ENCODE measurements at regions not wholly inside any gene's neighbourhood (a gene's known extent, or its start where the extent isn't known, plus 50 kb on each side); places are given as distances from the start of the nearest gene placed in this dataset.

DNA sequence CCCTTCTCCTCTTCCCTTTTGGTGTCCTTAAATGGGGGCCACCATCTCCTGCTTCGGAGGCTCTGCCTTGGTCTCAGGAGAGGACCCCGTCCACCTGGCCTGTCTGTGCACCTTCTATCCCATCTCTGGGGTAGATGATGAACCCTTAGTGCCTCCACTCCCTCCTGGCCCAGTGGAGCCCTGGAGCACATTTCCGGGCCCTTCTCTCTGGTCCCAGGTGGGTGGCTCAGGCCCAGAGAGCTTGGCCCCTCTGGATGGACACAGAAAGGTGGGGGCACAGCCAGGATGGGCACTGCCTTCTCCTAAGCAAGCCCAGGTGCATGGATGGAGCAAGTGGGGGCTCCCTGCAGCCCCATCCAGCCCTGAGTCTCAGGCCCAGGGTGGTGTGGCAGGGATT lies 121.4 kb upstream of the RET start:
- Histone ChIP-seq H3K4me1 (ENCODE audit: insufficient read depth) (peaks cover 4% of the 10 kb centered on the region; the same call in 1 of the 2 replicates), H3K9me2 (ENCODE audit: insufficient read depth) (no peaks in the 10 kb centered on the region), H3K79me2 (replicated peaks; ENCODE audit: insufficient read depth) (no peaks in the 10 kb centered on the region), H3K4me2 (no peak overlapping the region), H4K20me1 (replicated peaks; ENCODE audit: insufficient read depth) (no peaks in the 10 kb centered on the region), H3K27ac (ENCODE audit: low read depth) (no peak overlapping the region), H3K36me3 (ENCODE audit: insufficient read depth) (no peaks in the 10 kb centered on the region), H3F3A (replicated peaks; ENCODE audit: low read depth) (no peaks in the 10 kb centered on the region; the same call in 1 of the 2 replicates), H2AFZ (no peak overlapping the region), H3K27me3 (ENCODE audit: insufficient read depth) (peaks cover 8% of the 10 kb centered on the region), H3K4me3 (no peak overlapping the region)
- TF ChIP-seq EZH2 (IDR thresholded peaks at IDR 0.05; ENCODE audit: low read depth, unreplicated experiment) (no peak), CREB1 (CRISPR knock-in tag; IDR thresholded peaks at IDR 0.05; ENCODE audit: low read depth) (no peak), EZH2phosphoT487 (IDR thresholded peaks at IDR 0.05; ENCODE audit: unreplicated experiment) (no peak), STAT1 (IDR thresholded peaks at IDR 0.05; ENCODE audit: unreplicated experiment) (no peak), CTCF (conservative IDR thresholded peaks at IDR 0.05; ENCODE audit: low read depth in 2 of 2) (no peak), ZNF331 (CRISPR knock-in tag; IDR thresholded peaks at IDR 0.05; ENCODE audit: low read depth) (no peak), JUNB (IDR thresholded peaks at IDR 0.05; ENCODE audit: unreplicated experiment) (no peak), ETS1 (IDR thresholded peaks at IDR 0.05) (no peak), POLR2AphosphoS5 (IDR thresholded peaks at IDR 0.05; ENCODE audit: low read depth) (no peak), NANOG (IDR thresholded peaks at IDR 0.05; ENCODE audit: borderline replicate concordance) (no peak), REST (IDR thresholded peaks at IDR 0.05; ENCODE audit: unreplicated experiment) (no peak), ZNF114 (CRISPR knock-in tag; IDR thresholded peaks at IDR 0.05) (no peak)
- TF ChIP-seq, protein P1, sequence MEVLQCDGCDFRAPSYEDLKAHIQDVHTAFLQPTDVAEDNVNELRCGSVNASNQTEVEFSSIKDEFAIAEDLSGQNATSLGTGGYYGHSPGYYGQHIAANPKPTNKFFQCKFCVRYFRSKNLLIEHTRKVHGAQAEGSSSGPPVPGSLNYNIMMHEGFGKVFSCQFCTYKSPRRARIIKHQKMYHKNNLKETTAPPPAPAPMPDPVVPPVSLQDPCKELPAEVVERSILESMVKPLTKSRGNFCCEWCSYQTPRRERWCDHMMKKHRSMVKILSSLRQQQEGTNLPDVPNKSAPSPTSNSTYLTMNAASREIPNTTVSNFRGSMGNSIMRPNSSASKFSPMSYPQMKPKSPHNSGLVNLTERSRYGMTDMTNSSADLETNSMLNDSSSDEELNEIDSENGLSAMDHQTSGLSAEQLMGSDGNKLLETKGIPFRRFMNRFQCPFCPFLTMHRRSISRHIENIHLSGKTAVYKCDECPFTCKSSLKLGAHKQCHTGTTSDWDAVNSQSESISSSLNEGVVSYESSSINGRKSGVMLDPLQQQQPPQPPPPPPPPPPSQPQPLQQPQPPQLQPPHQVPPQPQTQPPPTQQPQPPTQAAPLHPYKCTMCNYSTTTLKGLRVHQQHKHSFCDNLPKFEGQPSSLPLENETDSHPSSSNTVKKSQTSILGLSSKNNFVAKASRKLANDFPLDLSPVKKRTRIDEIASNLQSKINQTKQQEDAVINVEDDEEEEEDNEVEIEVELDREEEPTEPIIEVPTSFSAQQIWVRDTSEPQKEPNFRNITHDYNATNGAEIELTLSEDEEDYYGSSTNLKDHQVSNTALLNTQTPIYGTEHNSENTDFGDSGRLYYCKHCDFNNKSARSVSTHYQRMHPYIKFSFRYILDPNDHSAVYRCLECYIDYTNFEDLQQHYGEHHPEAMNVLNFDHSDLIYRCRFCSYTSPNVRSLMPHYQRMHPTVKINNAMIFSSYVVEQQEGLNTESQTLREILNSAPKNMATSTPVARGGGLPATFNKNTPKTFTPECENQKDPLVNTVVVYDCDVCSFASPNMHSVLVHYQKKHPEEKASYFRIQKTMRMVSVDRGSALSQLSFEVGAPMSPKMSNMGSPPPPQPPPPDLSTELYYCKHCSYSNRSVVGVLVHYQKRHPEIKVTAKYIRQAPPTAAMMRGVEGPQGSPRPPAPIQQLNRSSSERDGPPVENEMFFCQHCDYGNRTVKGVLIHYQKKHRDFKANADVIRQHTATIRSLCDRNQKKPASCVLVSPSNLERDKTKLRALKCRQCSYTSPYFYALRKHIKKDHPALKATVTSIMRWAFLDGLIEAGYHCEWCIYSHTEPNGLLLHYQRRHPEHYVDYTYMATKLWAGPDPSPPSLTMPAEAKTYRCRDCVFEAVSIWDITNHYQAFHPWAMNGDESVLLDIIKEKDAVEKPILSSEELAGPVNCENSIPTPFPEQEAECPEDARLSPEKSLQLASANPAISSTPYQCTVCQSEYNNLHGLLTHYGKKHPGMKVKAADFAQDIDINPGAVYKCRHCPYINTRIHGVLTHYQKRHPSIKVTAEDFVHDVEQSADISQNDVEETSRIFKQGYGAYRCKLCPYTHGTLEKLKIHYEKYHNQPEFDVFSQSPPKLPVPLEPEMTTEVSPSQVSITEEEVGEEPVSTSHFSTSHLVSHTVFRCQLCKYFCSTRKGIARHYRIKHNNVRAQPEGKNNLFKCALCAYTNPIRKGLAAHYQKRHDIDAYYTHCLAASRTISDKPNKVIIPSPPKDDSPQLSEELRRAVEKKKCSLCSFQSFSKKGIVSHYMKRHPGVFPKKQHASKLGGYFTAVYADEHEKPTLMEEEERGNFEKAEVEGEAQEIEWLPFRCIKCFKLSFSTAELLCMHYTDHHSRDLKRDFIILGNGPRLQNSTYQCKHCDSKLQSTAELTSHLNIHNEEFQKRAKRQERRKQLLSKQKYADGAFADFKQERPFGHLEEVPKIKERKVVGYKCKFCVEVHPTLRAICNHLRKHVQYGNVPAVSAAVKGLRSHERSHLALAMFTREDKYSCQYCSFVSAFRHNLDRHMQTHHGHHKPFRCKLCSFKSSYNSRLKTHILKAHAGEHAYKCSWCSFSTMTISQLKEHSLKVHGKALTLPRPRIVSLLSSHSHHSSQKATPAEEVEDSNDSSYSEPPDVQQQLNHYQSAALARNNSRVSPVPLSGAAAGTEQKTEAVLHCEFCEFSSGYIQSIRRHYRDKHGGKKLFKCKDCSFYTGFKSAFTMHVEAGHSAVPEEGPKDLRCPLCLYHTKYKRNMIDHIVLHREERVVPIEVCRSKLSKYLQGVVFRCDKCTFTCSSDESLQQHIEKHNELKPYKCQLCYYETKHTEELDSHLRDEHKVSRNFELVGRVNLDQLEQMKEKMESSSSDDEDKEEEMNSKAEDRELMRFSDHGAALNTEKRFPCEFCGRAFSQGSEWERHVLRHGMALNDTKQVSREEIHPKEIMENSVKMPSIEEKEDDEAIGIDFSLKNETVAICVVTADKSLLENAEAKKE (CRISPR knock-in tag; IDR thresholded peaks at IDR 0.05): no peak
- no peak for ATAC-seq
- DNase-seq (ENCODE audit: low spot score): no peak
- H3K4me1 Mint-ChIP-seq: peaks cover 24% of the 10 kb centered on the region
- peaks cover 15% of the 10 kb centered on the region for H3K27me3 Mint-ChIP-seq (ENCODE audit: insufficient read depth, low read depth, poor library complexity)
- H3K4me3 Mint-ChIP-seq: no peak overlapping the region
- H3K27ac Mint-ChIP-seq: no peak overlapping the region
- H3K9me3 Mint-ChIP-seq: peaks cover 8% of the 10 kb centered on the region; the same call in 2 of the 3 replicates
- peaks cover 5% of the 10 kb centered on the region; the same call in 2 of the 3 replicates for H3K36me3 Mint-ChIP-seq (ENCODE audit: low read depth)
